Dendritic cell treated with granulocyte-macrophage colony-stimulating factor and Interleukin-4, amounts not matched to agents 40 ng/mL and 50 ng/mL, for 4 days (primary cell): ENCODE measurements at regions not wholly inside any gene's neighbourhood (a gene's known extent, or its start where the extent isn't known, plus 50 kb on each side); places are given as distances from the start of the nearest gene placed in this dataset.

Experiments used
- H3K27ac Mint-ChIP-seq: one replicate; pipeline ENCODE4 v1.8.0; 2022; ENCODE audit warnings: mild to moderate bottlenecking, mixed read lengths
- H3K27me3 Mint-ChIP-seq: one replicate; pipeline ENCODE4 v1.8.0; 2022; ENCODE audit warnings: mild to moderate bottlenecking, mixed read lengths
- H3K36me3 Mint-ChIP-seq: one replicate; pipeline ENCODE4 v1.8.0; 2022; ENCODE audit warnings: low read depth, mixed read lengths
- H3K4me1 Mint-ChIP-seq: one replicate; pipeline ENCODE4 v1.8.0; 2022; ENCODE audit warnings: low read depth, mixed read lengths
- H3K4me3 Mint-ChIP-seq: one replicate; pipeline ENCODE4 v1.8.0; 2022; ENCODE audit warnings: mild to moderate bottlenecking, moderate library complexity, mixed read lengths
- H3K9me3 Mint-ChIP-seq: one replicate; pipeline ENCODE4 v1.8.0; 2022; ENCODE audit warnings: mixed read lengths
- intact Hi-C: fragments of 100-400 bp; cut with micrococcal nuclease; formaldehyde crosslinking; loops from one replicate; pipeline ENCODE4 v1.15.0; 2022

DNA sequence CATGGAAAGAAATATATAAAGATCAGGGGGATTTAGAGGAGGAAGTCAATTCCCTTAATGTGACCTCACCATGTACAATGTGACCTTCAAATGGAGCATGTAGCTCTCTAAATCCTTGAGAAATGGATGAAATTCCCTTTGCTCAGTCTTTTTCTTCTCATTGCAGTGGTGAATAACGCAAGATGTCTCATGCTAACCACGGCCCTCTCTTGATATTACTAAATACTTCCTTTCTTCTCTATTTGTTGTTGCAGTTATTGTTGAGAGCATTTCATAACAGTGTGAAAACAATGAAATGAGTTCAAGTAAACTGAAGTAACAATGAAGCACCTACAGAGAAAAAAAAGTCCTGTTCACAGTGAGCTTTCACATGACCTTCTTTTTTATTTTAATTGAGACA, 55.6 kb downstream of the ZNF281 start:
- no peaks in the 10 kb centered on the region for H3K36me3 Mint-ChIP-seq
- H3K4me3 Mint-ChIP-seq = no peak overlapping the region
- H3K4me1 Mint-ChIP-seq = peaks cover 54% of the 10 kb centered on the region
- H3K27ac Mint-ChIP-seq = no peak overlapping the region
- H3K27me3 Mint-ChIP-seq = no peaks in the 10 kb centered on the region
- no peaks in the 10 kb centered on the region for H3K9me3 Mint-ChIP-seq
- intact Hi-C loops = no loop called here

DNA sequence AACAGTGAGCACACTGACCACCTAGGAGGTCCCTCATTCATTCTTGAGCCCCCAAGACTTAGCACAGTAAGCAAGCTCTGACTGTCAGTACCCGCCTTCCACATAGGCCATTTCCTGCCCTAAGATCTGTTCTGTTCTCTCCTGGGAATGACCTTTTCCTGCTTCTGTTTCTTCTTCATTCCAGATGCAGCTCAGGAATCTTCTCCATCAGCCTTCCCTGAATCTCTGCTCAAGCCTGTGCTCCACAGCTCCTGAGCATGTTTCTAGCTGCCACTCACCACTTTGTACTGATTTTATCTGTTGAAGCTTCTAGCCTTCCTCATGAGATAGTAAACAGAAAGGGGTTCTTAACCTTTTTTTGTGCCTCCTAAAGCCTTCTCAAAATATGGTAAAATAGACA, 56.6 kb downstream of the ZNF281 start:
- H3K9me3 Mint-ChIP-seq = no peaks in the 10 kb centered on the region
- H3K27me3 Mint-ChIP-seq = no peaks in the 10 kb centered on the region
- H3K4me3 Mint-ChIP-seq = no peak overlapping the region
- intact Hi-C loops = no loop called here
- H3K27ac Mint-ChIP-seq = peak overlapping the region; percentile 50
- no peaks in the 10 kb centered on the region for H3K36me3 Mint-ChIP-seq
- peaks cover 54% of the 10 kb centered on the region for H3K4me1 Mint-ChIP-seq

DNA sequence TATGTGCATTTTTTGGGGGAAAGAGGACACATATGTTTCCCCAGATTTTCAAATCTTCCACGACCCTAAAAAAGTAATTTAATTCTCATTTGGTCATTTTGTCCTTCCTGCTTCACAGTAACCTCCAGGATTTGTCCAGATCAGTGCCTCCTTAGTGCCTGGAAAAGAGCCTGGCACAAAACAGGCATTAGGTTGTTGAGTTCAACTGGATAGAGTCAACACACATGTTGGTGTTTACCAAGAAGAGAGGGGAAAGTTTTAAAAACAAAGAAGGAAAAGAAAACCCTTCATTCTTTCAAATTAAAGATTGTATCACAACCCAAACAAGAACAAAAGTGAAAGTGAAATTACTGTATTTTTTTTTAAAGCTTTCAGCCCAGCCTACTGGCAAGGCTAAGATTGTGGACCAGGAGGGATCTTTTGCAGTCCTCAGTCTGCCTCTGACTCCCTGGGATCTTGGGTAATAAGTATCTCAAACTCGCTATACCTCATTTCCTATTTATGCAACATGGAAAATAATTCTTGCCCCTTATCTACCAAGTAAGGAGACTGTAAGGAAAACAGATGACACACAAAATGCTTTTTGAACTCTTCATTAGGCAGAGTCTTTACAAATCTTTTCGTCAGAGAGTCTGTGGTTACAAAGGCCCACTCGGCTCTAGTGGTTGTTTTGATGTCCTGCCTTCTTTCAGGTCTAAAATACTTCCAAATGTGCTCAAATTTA, 57.8 kb downstream of the ZNF281 start:
- intact Hi-C loops = no loop called here
- H3K36me3 Mint-ChIP-seq = no peaks in the 10 kb centered on the region
- peaks cover 54% of the 10 kb centered on the region for H3K4me1 Mint-ChIP-seq
- H3K9me3 Mint-ChIP-seq = no peaks in the 10 kb centered on the region
- H3K27me3 Mint-ChIP-seq = no peaks in the 10 kb centered on the region
- H3K27ac Mint-ChIP-seq = peak overlapping the region; percentile 46
- peak overlapping the region; percentile 30 for H3K4me3 Mint-ChIP-seq

DNA sequence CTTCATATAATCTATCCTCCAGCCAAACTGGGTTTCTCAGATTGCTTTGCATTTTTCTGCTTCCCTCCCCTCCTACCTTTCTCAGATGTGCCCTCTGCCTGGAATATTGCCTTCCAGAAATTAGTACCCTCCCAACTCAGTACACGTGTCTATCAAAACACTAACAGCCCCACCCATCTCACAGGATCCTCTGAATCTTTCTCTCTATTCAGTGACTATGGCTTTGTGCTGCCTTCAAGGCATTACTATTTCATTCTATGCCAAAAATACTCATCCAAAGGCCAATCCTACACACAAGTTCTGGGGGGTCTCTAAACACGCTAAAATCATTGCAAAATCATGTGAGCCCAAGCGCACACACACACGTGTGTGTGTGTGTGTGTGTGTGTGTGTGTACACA, 58.4 kb downstream of the ZNF281 start:
- H3K27me3 Mint-ChIP-seq = no peaks in the 10 kb centered on the region
- no peaks in the 10 kb centered on the region for H3K36me3 Mint-ChIP-seq
- intact Hi-C loops = no loop called here
- peak overlapping the region; percentile 46 for H3K27ac Mint-ChIP-seq
- H3K4me3 Mint-ChIP-seq = no peak overlapping the region
- H3K9me3 Mint-ChIP-seq = no peaks in the 10 kb centered on the region
- H3K4me1 Mint-ChIP-seq = peaks cover 57% of the 10 kb centered on the region

DNA sequence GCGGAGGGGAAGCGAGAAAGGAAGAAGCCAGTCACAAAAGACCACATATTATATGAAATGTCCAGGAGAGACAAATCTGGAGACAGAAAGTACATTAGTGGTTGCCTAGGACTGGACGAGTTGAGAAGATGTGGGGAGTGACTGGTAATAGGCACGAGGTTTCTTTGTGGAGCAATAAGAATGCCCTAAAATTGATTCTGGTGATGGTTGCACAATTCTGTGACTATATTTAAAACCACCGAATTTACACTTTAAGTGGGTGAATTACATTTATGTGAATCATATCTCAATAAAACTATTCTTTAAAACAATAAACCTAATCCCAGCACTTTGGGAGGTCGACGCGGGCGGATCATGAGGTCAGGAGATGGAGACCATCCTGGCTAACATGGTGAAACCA, 63.1 kb downstream of the ZNF281 start:
- H3K27me3 Mint-ChIP-seq = no peaks in the 10 kb centered on the region
- no peaks in the 10 kb centered on the region for H3K36me3 Mint-ChIP-seq
- no peak overlapping the region for H3K27ac Mint-ChIP-seq
- no peaks in the 10 kb centered on the region for H3K9me3 Mint-ChIP-seq
- peaks cover 23% of the 10 kb centered on the region for H3K4me1 Mint-ChIP-seq
- intact Hi-C loops = no loop called here
- no peak overlapping the region for H3K4me3 Mint-ChIP-seq

GRCh38 chr1:200345520-200345919, 64.3 kb downstream of the ZNF281 start:
- H3K4me1 Mint-ChIP-seq = peaks cover 17% of the 10 kb centered on the region
- no peak overlapping the region for H3K27ac Mint-ChIP-seq
- no peak overlapping the region for H3K4me3 Mint-ChIP-seq
- H3K27me3 Mint-ChIP-seq = no peaks in the 10 kb centered on the region
- H3K9me3 Mint-ChIP-seq = no peaks in the 10 kb centered on the region
- H3K36me3 Mint-ChIP-seq = no peaks in the 10 kb centered on the region
- intact Hi-C loops = no loop called here

DNA sequence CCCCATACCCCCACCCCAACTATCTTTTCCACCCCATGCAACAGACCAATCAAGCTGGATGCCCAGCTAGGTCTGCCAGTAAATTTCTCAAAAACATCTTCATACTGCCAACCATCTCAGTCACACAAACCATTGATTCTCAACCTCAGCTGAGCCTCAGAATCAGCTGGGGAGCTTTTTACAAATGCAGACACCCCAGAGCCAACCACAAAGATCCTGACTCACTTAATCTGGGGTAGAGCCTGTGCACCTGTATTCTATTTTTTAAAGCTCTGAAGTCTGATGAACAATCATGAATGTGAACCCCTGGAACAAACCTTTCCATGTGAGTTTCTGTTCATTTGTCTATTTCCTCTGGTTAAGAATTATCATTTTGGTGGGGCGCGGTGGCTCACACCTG, 66.0 kb downstream of the ZNF281 start:
- Mint-ChIP-seq H3K9me3 (no peaks in the 10 kb centered on the region), H3K36me3 (no peaks in the 10 kb centered on the region), H3K27me3 (no peaks in the 10 kb centered on the region), H3K4me3 (no peak overlapping the region), H3K27ac (no peak overlapping the region), H3K4me1 (peaks cover 17% of the 10 kb centered on the region)
- intact Hi-C loops = no loop called here

DNA sequence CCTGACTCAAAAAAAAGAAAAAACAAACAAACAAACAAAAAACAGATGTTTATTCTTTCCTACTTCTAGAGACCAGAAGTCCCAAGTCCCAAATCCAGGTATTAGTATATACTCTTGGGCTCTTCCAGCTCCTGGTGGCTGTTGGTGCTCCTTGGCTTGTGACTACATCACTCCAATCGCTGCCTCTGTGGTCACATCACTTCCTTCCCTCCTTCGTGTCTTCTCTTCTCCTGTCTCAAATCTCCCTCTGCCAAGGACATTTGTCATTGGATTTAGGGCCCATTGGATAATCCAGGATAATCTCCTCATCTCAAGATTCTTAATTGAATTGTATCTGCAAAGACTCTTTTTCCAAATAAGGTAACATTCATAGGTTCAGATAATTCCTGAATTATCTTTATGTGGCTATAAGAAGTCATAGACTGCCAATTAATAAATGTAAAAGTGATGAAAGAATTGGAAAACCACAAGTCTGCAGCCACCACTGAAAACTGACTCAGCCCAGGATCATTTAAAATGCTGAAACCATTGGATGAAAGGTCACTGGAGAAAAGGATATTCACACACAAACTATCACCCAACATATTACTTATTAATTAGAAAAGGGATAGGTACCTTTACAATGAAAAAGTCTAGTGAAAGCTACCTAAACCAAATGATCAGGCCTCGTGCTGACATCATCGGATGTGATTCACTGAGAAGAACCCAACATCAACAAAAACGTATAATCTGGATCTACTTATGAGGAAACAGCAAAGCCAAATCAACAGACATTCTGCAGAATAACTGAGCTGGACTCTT, 67.1 kb downstream of the ZNF281 start:
- no peaks in the 10 kb centered on the region for H3K27me3 Mint-ChIP-seq
- H3K36me3 Mint-ChIP-seq = no peaks in the 10 kb centered on the region
- no peak overlapping the region for H3K4me3 Mint-ChIP-seq
- intact Hi-C loops = no loop called here
- no peaks in the 10 kb centered on the region for H3K9me3 Mint-ChIP-seq
- peaks cover 22% of the 10 kb centered on the region for H3K4me1 Mint-ChIP-seq
- H3K27ac Mint-ChIP-seq = no peak overlapping the region

DNA sequence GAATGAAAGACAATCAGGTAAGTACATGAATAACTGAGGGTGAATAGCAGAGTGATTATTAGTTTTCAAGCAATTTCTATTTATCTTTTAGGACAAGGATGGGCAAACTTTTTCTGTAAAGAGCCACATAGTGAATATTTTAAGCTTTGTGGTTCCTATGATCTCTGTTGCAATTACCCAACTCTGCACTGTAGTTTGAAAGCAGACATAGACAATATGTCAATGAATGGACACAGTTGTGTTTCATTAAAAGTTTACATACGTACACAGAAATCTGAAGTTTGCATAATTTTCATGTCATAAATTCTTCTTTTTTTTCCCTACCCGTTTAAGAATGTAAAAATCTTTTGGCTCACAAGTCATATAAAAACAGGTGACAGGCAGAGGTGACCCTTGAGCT, 71.4 kb downstream of the ZNF281 start:
- Mint-ChIP-seq H3K4me3 (no peak overlapping the region), H3K27me3 (no peaks in the 10 kb centered on the region), H3K27ac (no peak overlapping the region), H3K9me3 (no peaks in the 10 kb centered on the region), H3K36me3 (no peaks in the 10 kb centered on the region), H3K4me1 (peaks cover 21% of the 10 kb centered on the region)
- intact Hi-C loops = no loop called here

GRCh38 chr1:200337831-200338230, 72.0 kb downstream of the ZNF281 start:
- no peaks in the 10 kb centered on the region for H3K27me3 Mint-ChIP-seq
- no peak overlapping the region for H3K4me3 Mint-ChIP-seq
- H3K36me3 Mint-ChIP-seq = no peaks in the 10 kb centered on the region
- intact Hi-C loops = no loop called here
- H3K27ac Mint-ChIP-seq = no peak overlapping the region
- peaks cover 21% of the 10 kb centered on the region for H3K4me1 Mint-ChIP-seq
- no peaks in the 10 kb centered on the region for H3K9me3 Mint-ChIP-seq

DNA sequence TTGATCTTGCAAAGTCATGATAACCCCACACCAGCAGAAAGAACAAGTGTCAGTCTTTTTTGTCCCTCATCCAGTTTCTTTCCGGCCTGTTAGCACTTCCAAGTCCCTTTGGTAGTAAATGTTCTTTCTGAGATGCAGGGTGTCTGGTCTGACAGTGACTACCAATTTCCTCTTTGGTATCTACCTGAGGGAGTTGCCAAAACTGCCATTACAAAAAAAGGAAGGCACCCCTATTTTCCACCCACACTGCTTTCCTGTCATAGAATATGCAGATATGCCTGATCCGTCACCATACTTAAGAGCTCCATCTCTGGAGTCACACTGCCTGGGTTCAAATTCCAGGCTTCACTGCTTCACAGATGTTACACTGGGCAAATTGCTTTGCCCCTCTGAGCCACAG, 72.4 kb downstream of the ZNF281 start:
- no peaks in the 10 kb centered on the region for H3K36me3 Mint-ChIP-seq
- no peak overlapping the region for H3K27ac Mint-ChIP-seq
- no peaks in the 10 kb centered on the region for H3K27me3 Mint-ChIP-seq
- intact Hi-C loops = no loop called here
- no peak overlapping the region for H3K4me3 Mint-ChIP-seq
- no peaks in the 10 kb centered on the region for H3K9me3 Mint-ChIP-seq
- peaks cover 17% of the 10 kb centered on the region for H3K4me1 Mint-ChIP-seq

DNA sequence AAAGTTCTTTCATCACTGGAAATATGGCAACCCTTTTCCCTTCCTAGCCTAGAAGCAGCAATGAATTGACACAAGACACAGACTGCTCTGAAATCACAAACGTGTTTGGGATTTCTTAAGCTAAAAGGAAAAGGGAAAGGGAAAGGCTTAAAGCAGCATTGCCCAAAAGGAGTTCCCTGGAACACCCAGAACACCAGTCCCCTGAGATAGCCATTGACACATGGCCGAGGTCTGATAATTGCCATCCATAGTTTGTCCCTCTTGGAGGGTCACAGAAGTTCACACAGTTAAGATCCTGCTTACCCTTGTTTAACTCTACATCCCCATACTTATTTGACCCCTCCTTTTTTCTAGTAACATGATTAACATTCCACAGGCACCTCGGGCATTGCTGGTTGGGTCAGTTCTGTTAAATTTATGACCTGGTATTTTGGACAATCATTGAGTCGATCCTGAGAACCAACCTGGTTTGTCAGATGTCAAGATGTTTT, 72.9 kb downstream of the ZNF281 start:
- no peaks in the 10 kb centered on the region for H3K27me3 Mint-ChIP-seq
- H3K4me1 Mint-ChIP-seq = peaks cover 13% of the 10 kb centered on the region
- no peaks in the 10 kb centered on the region for H3K36me3 Mint-ChIP-seq
- H3K27ac Mint-ChIP-seq = no peak overlapping the region
- H3K4me3 Mint-ChIP-seq = no peak overlapping the region
- no peaks in the 10 kb centered on the region for H3K9me3 Mint-ChIP-seq
- intact Hi-C loops = no loop called here

GRCh38 chr1:200336101-200336845, 73.6 kb downstream of the ZNF281 start:
- H3K36me3 Mint-ChIP-seq = no peaks in the 10 kb centered on the region
- H3K27me3 Mint-ChIP-seq = no peaks in the 10 kb centered on the region
- H3K4me1 Mint-ChIP-seq = peaks cover 13% of the 10 kb centered on the region
- H3K9me3 Mint-ChIP-seq = no peaks in the 10 kb centered on the region
- H3K4me3 Mint-ChIP-seq = no peak overlapping the region
- H3K27ac Mint-ChIP-seq = no peak overlapping the region
- intact Hi-C loops = no loop called here

DNA sequence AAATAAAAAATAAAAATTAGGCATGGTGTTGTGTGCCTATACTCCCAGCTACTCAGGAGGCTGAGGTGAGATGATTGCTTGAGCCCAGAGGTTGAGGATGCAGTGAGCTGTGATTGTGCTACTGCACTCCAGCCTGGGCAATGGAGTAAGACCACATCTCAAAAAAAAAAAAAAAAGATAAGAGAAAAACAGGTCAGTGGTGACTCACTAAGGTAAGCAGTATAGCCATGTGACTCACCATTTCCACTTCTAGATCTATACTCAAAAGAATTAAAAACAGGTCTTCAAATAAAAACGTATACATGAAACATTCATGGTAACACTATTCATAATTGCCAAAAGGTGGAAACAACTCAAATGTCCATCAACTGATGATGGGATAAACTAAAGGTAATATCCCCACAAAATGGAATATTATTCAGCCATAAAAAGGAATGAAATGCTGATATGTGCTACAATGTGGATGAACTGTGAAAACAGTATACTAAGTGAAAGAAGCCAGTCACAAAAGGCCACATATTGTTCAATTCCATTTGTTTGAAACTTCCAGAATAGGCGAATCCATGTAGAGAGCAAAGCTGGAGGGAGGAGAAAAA, 75.1 kb downstream of the ZNF281 start:
- H3K9me3 Mint-ChIP-seq = no peaks in the 10 kb centered on the region
- H3K4me3 Mint-ChIP-seq = no peak overlapping the region
- no peak overlapping the region for H3K27ac Mint-ChIP-seq
- peaks cover 13% of the 10 kb centered on the region for H3K4me1 Mint-ChIP-seq
- intact Hi-C loops = no loop called here
- H3K36me3 Mint-ChIP-seq = no peaks in the 10 kb centered on the region
- no peaks in the 10 kb centered on the region for H3K27me3 Mint-ChIP-seq
